ENCODE measurements at regions not wholly inside any gene's neighbourhood (a gene's known extent, or its start where the extent isn't known, plus 50 kb on each side); places are given as distances from the start of the nearest gene placed in this dataset.

GRCh38 chr18:76750269-76750668 is 72.1 kb upstream of the ZNF236 start:
- TF ChIP-seq JUND (IDR thresholded peaks at IDR 0.05; ENCODE audit: low read depth): no peak
- no peak for DNase-seq (ENCODE audit: low read depth in 1 of 2, low spot score in 1 of 2)
- in situ Hi-C loops (cut with HindIII; ENCODE audit: low pct_unique_long_range_greater_than_20kb, low sequenced_read_pairs): no loop called here

- no peak for TF ChIP-seq JUND (IDR thresholded peaks at IDR 0.05; ENCODE audit: low read depth)
- in situ Hi-C loops (cut with HindIII; ENCODE audit: low pct_unique_long_range_greater_than_20kb, low sequenced_read_pairs): no loop called here
- no peak for DNase-seq (ENCODE audit: low read depth in 1 of 2, low spot score in 1 of 2)
Observed at GRCh38 chr18:76747676-76748075, 74.7 kb upstream of the ZNF236 start.

- no peak for TF ChIP-seq JUND (IDR thresholded peaks at IDR 0.05; ENCODE audit: low read depth)
- DNase-seq (ENCODE audit: low read depth in 1 of 2, low spot score in 1 of 2): no peak
- in situ Hi-C loops (cut with HindIII; ENCODE audit: low pct_unique_long_range_greater_than_20kb, low sequenced_read_pairs): no loop called here
Observed at GRCh38 chr18:76741346-76741745, 81.0 kb upstream of the ZNF236 start.

GRCh38 chr18:76736309-76736708 is 86.0 kb upstream of the ZNF236 start:
- no peak for TF ChIP-seq JUND (IDR thresholded peaks at IDR 0.05; ENCODE audit: low read depth)
- DNase-seq (ENCODE audit: low read depth in 1 of 2, low spot score in 1 of 2): no peak
- in situ Hi-C loops (cut with HindIII; ENCODE audit: low pct_unique_long_range_greater_than_20kb, low sequenced_read_pairs): no loop called here

- no peak for TF ChIP-seq JUND (IDR thresholded peaks at IDR 0.05; ENCODE audit: low read depth)
- no peak for DNase-seq (ENCODE audit: low read depth in 1 of 2, low spot score in 1 of 2)
- in situ Hi-C loops (cut with HindIII; ENCODE audit: low pct_unique_long_range_greater_than_20kb, low sequenced_read_pairs): no loop called here
Observed at GRCh38 chr18:76730901-76731300, 91.5 kb upstream of the ZNF236 start.

- DNase-seq (ENCODE audit: low read depth in 1 of 2, low spot score in 1 of 2): no peak
- no peak for TF ChIP-seq JUND (IDR thresholded peaks at IDR 0.05; ENCODE audit: low read depth)
- in situ Hi-C loops (cut with HindIII; ENCODE audit: low pct_unique_long_range_greater_than_20kb, low sequenced_read_pairs): no loop called here
Observed at GRCh38 chr18:76727589-76727988, 94.8 kb upstream of the ZNF236 start.

GRCh38 chr18:76725445-76725844 is 96.9 kb upstream of the ZNF236 start:
- no peak for TF ChIP-seq JUND (IDR thresholded peaks at IDR 0.05; ENCODE audit: low read depth)
- in situ Hi-C loops (cut with HindIII; ENCODE audit: low pct_unique_long_range_greater_than_20kb, low sequenced_read_pairs): no loop called here
- DNase-seq (ENCODE audit: low read depth in 1 of 2, low spot score in 1 of 2): no peak

- no peak for TF ChIP-seq JUND (IDR thresholded peaks at IDR 0.05; ENCODE audit: low read depth)
- no peak for DNase-seq (ENCODE audit: low read depth in 1 of 2, low spot score in 1 of 2)
- in situ Hi-C loops (cut with HindIII; ENCODE audit: low pct_unique_long_range_greater_than_20kb, low sequenced_read_pairs): no loop called here
Observed at GRCh38 chr18:76722224-76723061, 99.9 kb upstream of the ZNF236 start.

- in situ Hi-C loops (cut with HindIII; ENCODE audit: low pct_unique_long_range_greater_than_20kb, low sequenced_read_pairs): no loop called here
- no peak for DNase-seq (ENCODE audit: low read depth in 1 of 2, low spot score in 1 of 2)
- no peak for TF ChIP-seq JUND (IDR thresholded peaks at IDR 0.05; ENCODE audit: low read depth)
Observed at GRCh38 chr18:76721207-76721996, 101.0 kb upstream of the ZNF236 start.

GRCh38 chr18:76720683-76721082 is 101.7 kb upstream of the ZNF236 start:
- in situ Hi-C loops (cut with HindIII; ENCODE audit: low pct_unique_long_range_greater_than_20kb, low sequenced_read_pairs): no loop called here
- no peak for DNase-seq (ENCODE audit: low read depth in 1 of 2, low spot score in 1 of 2)
- no peak for TF ChIP-seq JUND (IDR thresholded peaks at IDR 0.05; ENCODE audit: low read depth)

- no peak for DNase-seq (ENCODE audit: low read depth in 1 of 2, low spot score in 1 of 2)
- in situ Hi-C loops (cut with HindIII; ENCODE audit: low pct_unique_long_range_greater_than_20kb, low sequenced_read_pairs): no loop called here
- no peak for TF ChIP-seq JUND (IDR thresholded peaks at IDR 0.05; ENCODE audit: low read depth)
Observed at GRCh38 chr18:76715012-76715610, 107.2 kb upstream of the ZNF236 start.

- DNase-seq (ENCODE audit: low read depth in 1 of 2, low spot score in 1 of 2): no peak
- in situ Hi-C loops (cut with HindIII; ENCODE audit: low pct_unique_long_range_greater_than_20kb, low sequenced_read_pairs): no loop called here
- no peak for TF ChIP-seq JUND (IDR thresholded peaks at IDR 0.05; ENCODE audit: low read depth)
Observed at GRCh38 chr18:76713432-76713831, 108.9 kb upstream of the ZNF236 start.
